Parathyroid adenoma (tissue), 2 donors: ENCODE measurements at regions not wholly inside any gene's neighbourhood (a gene's known extent, or its start where the extent isn't known, plus 50 kb on each side); places are given as distances from the start of the nearest gene placed in this dataset.
A peak's percentile ranks its signal among the peaks of the same experiment; 100 is the strongest.

Experiments used
- H2AFZ ChIP-seq: fragments of 300-600 bp; sonication (generic); one replicate; pipeline ENCODE4 v1.7.0; 2017; ENCODE audit warnings: antibody characterized with exemption, mild to moderate bottlenecking
- H3K27ac ChIP-seq: fragments of 300-600 bp; sonication (generic); one replicate; pipeline ENCODE4 v1.7.0; 2017
- H3K27me3 ChIP-seq: fragments of 300-600 bp; sonication (generic); one replicate; pipeline ENCODE4 v1.7.0; 2017; ENCODE audit warnings: low read length; ENCODE audit not compliant: control insufficient read depth, insufficient read depth
- H3K36me3 ChIP-seq: fragments of 300-600 bp; sonication (generic); one replicate; pipeline ENCODE4 v1.7.0; 2017; ENCODE audit warnings: low read length; ENCODE audit not compliant: control insufficient read depth, insufficient read depth
- H3K4me1 ChIP-seq: fragments of 300-600 bp; sonication (generic); one replicate; pipeline ENCODE4 v1.7.0; 2017; ENCODE audit warnings: control low read depth
- H3K4me2 ChIP-seq: fragments of 300-600 bp; sonication (generic); one replicate; pipeline ENCODE4 v1.7.0; 2017; ENCODE audit warnings: low read length
- H3K4me3 ChIP-seq: fragments of 300-600 bp; sonication (generic); one replicate; pipeline ENCODE4 v1.7.0; 2017; ENCODE audit warnings: low read depth, low read length
- H3K79me2 ChIP-seq: fragments of 300-600 bp; sonication (generic); one replicate; pipeline ENCODE4 v1.7.0; 2017; ENCODE audit warnings: control low read depth
- H3K9ac ChIP-seq: fragments of 300-600 bp; sonication (generic); one replicate; pipeline ENCODE4 v1.7.0; 2017; ENCODE audit warnings: mild to moderate bottlenecking
- H3K9me3 ChIP-seq: fragments of 300-600 bp; sonication (generic); one replicate; pipeline ENCODE4 v1.7.0; 2017; ENCODE audit warnings: low read length; ENCODE audit not compliant: control insufficient read depth
- CTCF ChIP-seq: fragments of 300-600 bp; sonication (generic); IDR thresholded peaks from one replicate; pipeline ENCODE4 v1.7.0; 2017; ENCODE audit warnings: antibody characterized with exemption, mild to moderate bottlenecking
- donor health status: primary hyperparathyroidism.

GRCh38 chr12:100706033-100706432 is 88.5 kb upstream of the ANO4 start:
- Histone ChIP-seq H3K27me3 (no peaks in the 10 kb centered on the region), H3K4me2 (no peak overlapping the region), H2AFZ (no peak overlapping the region), H3K9ac (no peak overlapping the region), H3K27ac (no peak overlapping the region), H3K9me3 (no peaks in the 10 kb centered on the region), H3K36me3 (no peaks in the 10 kb centered on the region), H3K4me1 (no peaks in the 10 kb centered on the region), H3K4me3 (no peak overlapping the region), H3K79me2 (no peaks in the 10 kb centered on the region)
- no peak for TF ChIP-seq CTCF

GRCh38 chr12:100708591-100708990 is 86.0 kb upstream of the ANO4 start:
- H3K9ac ChIP-seq, result no peak overlapping the region
- no peaks in the 10 kb centered on the region for H3K27me3 ChIP-seq
- H3K4me2 ChIP-seq, result no peak overlapping the region
- H3K27ac ChIP-seq, result no peak overlapping the region
- no peaks in the 10 kb centered on the region for H3K9me3 ChIP-seq
- no peaks in the 10 kb centered on the region for H3K79me2 ChIP-seq
- H3K36me3 ChIP-seq, result no peaks in the 10 kb centered on the region
- no peak overlapping the region for H3K4me3 ChIP-seq
- H2AFZ ChIP-seq, result no peak overlapping the region
- no peaks in the 10 kb centered on the region for H3K4me1 ChIP-seq
- TF ChIP-seq CTCF, result no peak

GRCh38 chr12:100715976-100716944 is 78.3 kb upstream of the ANO4 start:
- Histone ChIP-seq H3K79me2 (no peaks in the 10 kb centered on the region), H3K27ac (no peak overlapping the region), H3K9ac (no peak overlapping the region), H3K4me1 (no peaks in the 10 kb centered on the region), H3K4me3 (no peak overlapping the region), H3K9me3 (no peaks in the 10 kb centered on the region), H3K27me3 (no peaks in the 10 kb centered on the region), H3K4me2 (no peak overlapping the region), H2AFZ (no peak overlapping the region), H3K36me3 (no peaks in the 10 kb centered on the region)
- no peak for TF ChIP-seq CTCF

GRCh38 chr12:100716945-100717732 is 77.4 kb upstream of the ANO4 start:
- H3K79me2 ChIP-seq, result no peaks in the 10 kb centered on the region
- H3K9ac ChIP-seq, result no peak overlapping the region
- no peak for TF ChIP-seq CTCF
- no peaks in the 10 kb centered on the region for H3K9me3 ChIP-seq
- no peak overlapping the region for H2AFZ ChIP-seq
- H3K4me1 ChIP-seq, result no peaks in the 10 kb centered on the region
- no peaks in the 10 kb centered on the region for H3K36me3 ChIP-seq
- no peak overlapping the region for H3K27ac ChIP-seq
- H3K27me3 ChIP-seq, result no peaks in the 10 kb centered on the region
- H3K4me3 ChIP-seq, result no peak overlapping the region
- peak overlapping the region; percentile 44 for H3K4me2 ChIP-seq
